ENCODE measurements at regions not wholly inside any gene's neighbourhood (a gene's known extent, or its start where the extent isn't known, plus 50 kb on each side); places are given as distances from the start of the nearest gene placed in this dataset.

DNA sequence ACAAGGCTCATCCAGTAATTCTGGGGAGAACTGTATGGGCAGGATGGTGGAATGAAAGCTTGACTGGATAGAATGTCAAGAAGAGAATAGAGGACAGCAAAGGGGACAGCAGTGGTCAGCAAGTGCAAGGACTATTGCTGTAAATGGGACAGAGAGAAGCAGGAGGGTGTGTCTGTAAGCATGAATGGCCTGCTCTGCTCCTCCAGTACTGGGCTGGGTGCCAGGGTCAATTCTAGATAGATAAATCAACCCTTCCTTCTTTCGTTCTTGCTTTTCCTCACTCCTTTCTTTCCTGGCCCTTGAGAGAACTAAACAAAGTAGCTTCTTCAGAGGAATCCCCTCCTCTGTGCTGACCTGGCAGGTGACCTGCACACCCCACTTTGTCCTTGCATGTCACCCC is 1019.2 kb downstream of the BCL11B start:
- no peak for DNase-seq
- Histone ChIP-seq H3K27me3 (no peaks in the 10 kb centered on the region), H3K9me3 (replicated peaks) (no peaks in the 10 kb centered on the region), H3K36me3 (no peaks in the 10 kb centered on the region), H3K4me3 (no peak overlapping the region), H3K27ac (no peak overlapping the region), H3K4me1 (no peaks in the 10 kb centered on the region)

GRCh38 chr14:98259881-98260280 is 1012.1 kb downstream of the BCL11B start:
- Histone ChIP-seq H3K27ac (no peak overlapping the region), H3K4me3 (no peak overlapping the region), H3K36me3 (no peaks in the 10 kb centered on the region), H3K9me3 (replicated peaks) (no peaks in the 10 kb centered on the region), H3K4me1 (no peaks in the 10 kb centered on the region), H3K27me3 (no peaks in the 10 kb centered on the region)
- no peak for DNase-seq

- Histone ChIP-seq H3K27me3 (no peaks in the 10 kb centered on the region), H3K9me3 (replicated peaks) (no peaks in the 10 kb centered on the region), H3K36me3 (no peaks in the 10 kb centered on the region), H3K4me1 (no peaks in the 10 kb centered on the region), H3K27ac (no peak overlapping the region), H3K4me3 (no peak overlapping the region)
- no peak for DNase-seq
These were observed 1009.4 kb downstream of the BCL11B start for GRCh38 chr14:98262566-98262965.

GRCh38 chr14:98269533-98269932 is 1002.5 kb downstream of the BCL11B start:
- Histone ChIP-seq H3K27me3 (no peaks in the 10 kb centered on the region), H3K4me3 (no peak overlapping the region), H3K9me3 (replicated peaks) (no peaks in the 10 kb centered on the region), H3K36me3 (no peaks in the 10 kb centered on the region), H3K4me1 (no peaks in the 10 kb centered on the region), H3K27ac (no peak overlapping the region)
- DNase-seq, result no peak

DNA sequence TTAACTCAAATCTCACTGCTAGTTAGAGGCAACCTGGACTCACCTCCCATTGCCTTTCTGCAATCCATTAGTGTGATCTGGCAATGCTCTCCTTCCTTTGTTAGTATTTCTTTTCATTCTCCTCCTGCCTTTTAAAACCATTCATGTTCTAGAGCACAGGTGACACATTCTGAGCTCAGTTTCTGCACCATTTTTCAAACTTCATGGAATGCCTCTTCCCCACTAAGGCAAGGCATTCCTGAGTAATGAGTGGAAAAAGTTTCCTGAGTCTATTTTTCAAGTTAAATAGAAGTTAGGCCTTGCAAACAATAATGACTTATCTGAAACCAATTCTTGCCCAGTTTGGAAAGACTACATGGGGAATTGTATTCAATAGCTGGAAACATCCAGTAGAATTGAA is 1001.8 kb downstream of the BCL11B start:
- H3K4me1 ChIP-seq, result no peaks in the 10 kb centered on the region
- no peaks in the 10 kb centered on the region for H3K36me3 ChIP-seq
- H3K27me3 ChIP-seq, result no peaks in the 10 kb centered on the region
- H3K27ac ChIP-seq, result no peak overlapping the region
- DNase-seq, result no peak
- H3K4me3 ChIP-seq, result no peak overlapping the region
- no peaks in the 10 kb centered on the region for H3K9me3 ChIP-seq (replicated peaks)

DNA sequence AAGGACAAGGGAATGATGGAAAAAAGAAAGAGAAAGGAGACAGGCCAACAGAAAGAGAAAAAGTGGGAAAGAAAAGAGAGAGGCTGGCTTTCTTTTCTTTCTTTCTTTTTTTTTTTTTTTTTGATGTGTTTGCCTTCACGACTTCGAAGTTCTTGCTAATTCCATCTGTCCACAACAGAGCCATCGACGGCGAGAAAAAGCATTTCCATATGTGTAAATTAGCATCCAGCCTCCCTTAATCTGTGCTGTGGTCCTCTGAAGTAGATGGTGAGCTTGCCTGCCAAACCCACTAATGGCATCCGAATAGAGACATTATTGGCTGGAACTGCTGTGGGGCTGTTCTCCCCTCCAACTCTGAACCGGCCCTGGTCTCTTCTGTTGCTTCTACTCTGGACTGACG is 997.4 kb downstream of the BCL11B start:
- no peaks in the 10 kb centered on the region for H3K4me1 ChIP-seq
- no peak overlapping the region for H3K4me3 ChIP-seq
- H3K9me3 ChIP-seq (replicated peaks), result no peaks in the 10 kb centered on the region
- no peaks in the 10 kb centered on the region for H3K36me3 ChIP-seq
- H3K27me3 ChIP-seq, result no peaks in the 10 kb centered on the region
- H3K27ac ChIP-seq, result no peak overlapping the region
- no peak for DNase-seq

DNA sequence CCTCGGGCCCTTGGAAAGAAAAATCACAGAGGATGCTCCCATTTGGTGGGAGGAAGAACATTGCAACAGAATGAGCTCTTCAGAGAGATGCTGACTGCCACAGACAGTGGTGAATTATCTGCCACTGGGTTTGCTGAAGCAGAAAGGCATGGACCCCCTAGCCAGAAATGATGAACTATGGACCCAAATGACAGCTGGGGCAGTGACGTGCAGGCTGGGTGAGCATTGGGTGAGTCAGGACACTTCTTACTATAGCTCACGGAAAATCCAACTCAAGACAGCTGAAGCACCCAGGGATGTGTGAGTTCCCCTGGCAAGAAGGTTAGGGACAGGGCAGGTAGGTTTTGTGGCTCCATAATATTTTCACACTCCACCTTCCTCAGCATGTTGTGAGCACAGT is 993.2 kb downstream of the BCL11B start:
- Histone ChIP-seq H3K27ac (no peak overlapping the region), H3K27me3 (no peaks in the 10 kb centered on the region), H3K4me1 (no peaks in the 10 kb centered on the region), H3K9me3 (replicated peaks) (no peaks in the 10 kb centered on the region), H3K4me3 (no peak overlapping the region), H3K36me3 (no peaks in the 10 kb centered on the region)
- DNase-seq, result no peak

DNA sequence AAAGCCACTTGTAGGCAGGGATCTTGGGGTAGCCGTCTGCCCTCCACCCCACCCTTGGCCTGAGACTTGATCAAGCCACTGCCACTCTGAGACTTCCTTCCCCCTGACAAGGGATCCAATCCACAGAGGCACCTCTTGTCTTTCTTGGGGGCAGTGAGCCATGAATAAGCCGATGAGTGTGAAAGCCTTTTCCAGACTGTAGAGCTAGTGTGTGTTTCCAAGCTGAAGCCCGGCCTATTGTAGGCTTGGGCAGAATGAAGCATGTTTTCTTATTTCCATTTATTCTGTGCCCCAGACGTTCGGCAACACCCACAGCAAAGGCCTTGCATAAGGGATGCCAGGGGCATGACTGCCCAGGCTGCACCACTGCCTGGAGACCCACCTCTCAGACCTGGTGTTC is 991.6 kb downstream of the BCL11B start:
- no peaks in the 10 kb centered on the region for H3K27me3 ChIP-seq
- no peak overlapping the region for H3K27ac ChIP-seq
- H3K9me3 ChIP-seq (replicated peaks), result no peaks in the 10 kb centered on the region
- H3K4me3 ChIP-seq, result no peak overlapping the region
- H3K36me3 ChIP-seq, result no peaks in the 10 kb centered on the region
- no peaks in the 10 kb centered on the region for H3K4me1 ChIP-seq
- no peak for DNase-seq

- Histone ChIP-seq H3K9me3 (replicated peaks) (no peaks in the 10 kb centered on the region), H3K27me3 (no peaks in the 10 kb centered on the region), H3K4me3 (no peak overlapping the region), H3K4me1 (no peaks in the 10 kb centered on the region), H3K36me3 (no peaks in the 10 kb centered on the region), H3K27ac (no peak overlapping the region)
- DNase-seq, result no peak
These were observed 983.2 kb downstream of the BCL11B start for GRCh38 chr14:98288825-98289224.

DNA sequence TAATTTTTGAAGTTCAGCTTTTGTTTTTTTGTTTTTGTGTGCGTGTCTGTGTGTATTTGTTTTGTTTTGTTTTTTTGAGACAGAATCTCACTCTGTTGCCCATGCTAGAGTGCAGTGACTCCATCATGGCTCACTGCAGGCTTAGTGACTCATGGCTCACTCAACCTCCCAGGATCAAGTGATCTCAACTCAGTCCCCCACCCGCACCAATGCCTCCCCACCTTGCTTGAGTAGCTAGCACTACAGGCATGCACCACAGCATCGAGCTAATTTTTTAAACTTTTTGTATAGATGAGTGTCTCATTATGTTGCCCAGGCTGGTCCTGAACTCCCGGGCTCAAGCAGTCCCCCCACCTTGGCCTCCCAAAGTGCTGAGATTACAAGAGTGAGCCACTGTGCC is 981.4 kb downstream of the BCL11B start:
- Histone ChIP-seq H3K36me3 (no peaks in the 10 kb centered on the region), H3K27ac (no peak overlapping the region), H3K27me3 (no peaks in the 10 kb centered on the region), H3K4me1 (no peaks in the 10 kb centered on the region), H3K4me3 (no peak overlapping the region), H3K9me3 (replicated peaks) (no peaks in the 10 kb centered on the region)
- DNase-seq, result no peak

DNA sequence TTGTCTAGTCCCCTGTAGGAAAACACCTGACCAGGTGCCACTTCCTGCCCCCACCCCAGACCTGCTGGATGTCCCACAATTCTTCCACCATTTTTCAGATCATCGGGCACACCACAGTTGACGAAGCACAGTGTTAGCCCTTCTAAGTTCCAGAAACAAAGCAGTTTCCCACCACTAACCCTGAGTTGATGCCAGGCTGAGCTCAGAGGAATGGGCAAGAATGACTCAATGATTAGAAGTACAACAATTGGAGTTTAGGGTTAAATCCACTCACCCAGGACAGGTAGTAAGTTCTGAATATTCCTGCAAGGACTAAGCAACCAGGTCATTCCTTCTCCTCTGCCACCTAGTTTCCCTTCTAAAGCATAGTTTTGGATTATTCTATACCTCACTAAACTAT is 979.8 kb downstream of the BCL11B start:
- no peaks in the 10 kb centered on the region for H3K36me3 ChIP-seq
- DNase-seq, result no peak
- H3K27ac ChIP-seq, result no peak overlapping the region
- H3K9me3 ChIP-seq (replicated peaks), result no peaks in the 10 kb centered on the region
- H3K27me3 ChIP-seq, result no peaks in the 10 kb centered on the region
- H3K4me3 ChIP-seq, result no peak overlapping the region
- no peaks in the 10 kb centered on the region for H3K4me1 ChIP-seq

GRCh38 chr14:98293576-98293975 is 978.4 kb downstream of the BCL11B start:
- Histone ChIP-seq H3K27ac (no peak overlapping the region), H3K27me3 (no peaks in the 10 kb centered on the region), H3K4me1 (no peaks in the 10 kb centered on the region), H3K36me3 (no peaks in the 10 kb centered on the region), H3K9me3 (replicated peaks) (no peaks in the 10 kb centered on the region), H3K4me3 (no peak overlapping the region)
- no peak for DNase-seq

- Histone ChIP-seq H3K36me3 (no peaks in the 10 kb centered on the region), H3K27ac (no peak overlapping the region), H3K4me3 (no peak overlapping the region), H3K4me1 (no peaks in the 10 kb centered on the region), H3K9me3 (replicated peaks) (no peaks in the 10 kb centered on the region), H3K27me3 (no peaks in the 10 kb centered on the region)
- DNase-seq, result no peak
These were observed 975.1 kb downstream of the BCL11B start for GRCh38 chr14:98296895-98297294.

- no peaks in the 10 kb centered on the region for H3K4me1 ChIP-seq
- H3K27me3 ChIP-seq, result no peaks in the 10 kb centered on the region
- no peak for DNase-seq
- H3K4me3 ChIP-seq, result no peak overlapping the region
- no peaks in the 10 kb centered on the region for H3K36me3 ChIP-seq
- no peak overlapping the region for H3K27ac ChIP-seq
- no peaks in the 10 kb centered on the region for H3K9me3 ChIP-seq (replicated peaks)
These were observed 974.4 kb downstream of the BCL11B start for GRCh38 chr14:98297567-98297966.

DNA sequence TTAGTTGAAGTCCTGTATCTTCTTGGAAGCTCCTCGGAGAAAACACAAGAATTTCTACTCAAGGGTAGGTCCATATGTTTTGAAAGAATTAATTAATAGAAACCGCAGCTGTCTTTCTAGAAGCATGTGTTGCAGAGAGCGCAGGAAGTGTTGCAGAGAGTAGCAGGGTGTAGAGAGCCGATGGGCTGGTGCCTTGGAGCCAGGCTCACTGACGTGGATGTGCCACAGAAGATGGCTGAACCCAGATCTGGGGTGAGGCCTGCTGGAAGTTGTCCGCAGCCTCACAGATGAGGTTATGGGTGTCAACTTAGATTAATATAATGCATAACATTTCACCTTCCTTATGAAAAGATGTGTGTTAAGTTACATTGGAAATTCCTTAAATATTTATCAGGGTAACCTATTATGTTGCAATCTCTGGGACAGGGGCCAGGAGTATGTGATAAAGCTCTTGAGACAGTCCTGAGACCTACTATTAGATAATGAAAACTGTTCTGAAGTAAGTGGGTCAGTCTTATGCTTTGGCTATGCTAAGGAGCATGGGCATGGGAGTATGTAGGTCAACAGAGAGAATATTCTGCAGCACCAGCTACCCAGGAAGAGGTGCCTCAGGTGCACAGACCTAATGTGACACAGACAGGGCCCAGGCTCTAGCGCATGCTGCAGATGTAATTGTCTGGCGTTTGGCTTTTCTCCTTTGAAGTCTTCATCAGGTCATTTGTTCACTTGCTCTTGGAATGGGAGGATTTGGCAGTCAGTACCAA is 973.3 kb downstream of the BCL11B start:
- Histone ChIP-seq H3K9me3 (replicated peaks) (no peaks in the 10 kb centered on the region), H3K36me3 (no peaks in the 10 kb centered on the region), H3K27me3 (no peaks in the 10 kb centered on the region), H3K27ac (no peak overlapping the region), H3K4me1 (no peaks in the 10 kb centered on the region), H3K4me3 (no peak overlapping the region)
- DNase-seq, result no peak

GRCh38 chr14:98301681-98302080 is 970.3 kb downstream of the BCL11B start:
- DNase-seq, result no peak
- H3K4me1 ChIP-seq, result no peaks in the 10 kb centered on the region
- H3K9me3 ChIP-seq (replicated peaks), result no peaks in the 10 kb centered on the region
- no peaks in the 10 kb centered on the region for H3K36me3 ChIP-seq
- H3K4me3 ChIP-seq, result no peak overlapping the region
- H3K27me3 ChIP-seq, result no peaks in the 10 kb centered on the region
- H3K27ac ChIP-seq, result no peak overlapping the region
